GM12892 (cell line): ENCODE measurements at regions not wholly inside any gene's neighbourhood (a gene's known extent, or its start where the extent isn't known, plus 50 kb on each side); places are given as distances from the start of the nearest gene placed in this dataset.

Experiments
- DNase-seq: peaks from one replicate; pipeline ENCODE4 v3.0.0; 2011; ENCODE audit not compliant: insufficient read length
- FAIRE-seq: peaks from 2 replicates; lab custom pipeline; 2011; peaks lifted over from hg19 to GRCh38; lab: Jason Lieb, UNC
- POLR2A ChIP-seq: IDR thresholded peaks from 2 replicates; pipeline ENCODE4 v1.6.1; 2011; ENCODE audit warnings: low read depth, low read length, control low read depth
- POLR2AphosphoS5 ChIP-seq: IDR thresholded peaks from 2 replicates; pipeline ENCODE4 v1.6.1; 2011; ENCODE audit warnings: low read depth, low read length, control low read depth
- TAF1 ChIP-seq: IDR thresholded peaks from 2 replicates; pipeline ENCODE4 v1.6.1; 2011; ENCODE audit warnings: low read depth, mild to moderate bottlenecking, control low read depth, low read length, borderline replicate concordance

DNA sequence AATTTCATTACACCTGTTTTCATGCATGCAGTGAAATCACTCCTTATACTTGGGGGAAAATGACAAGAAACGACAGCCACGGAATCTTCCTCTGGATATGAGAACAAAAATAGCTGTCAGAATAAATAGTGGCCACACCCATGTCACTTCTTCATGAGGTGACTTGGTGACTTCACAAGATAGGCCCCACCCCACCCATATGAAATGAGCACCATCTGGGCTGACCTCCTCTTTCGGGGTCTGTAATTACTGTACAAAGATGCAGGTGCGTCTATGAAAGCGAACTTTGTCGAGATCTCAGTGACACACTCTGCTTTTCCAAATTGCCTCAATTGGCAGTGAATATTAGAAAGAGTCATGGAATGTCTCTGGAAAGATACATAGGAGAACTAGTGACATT, 184.2 kb upstream of the CCN2 start:
- FAIRE-seq, result no peak
- DNase-seq, result no peak
- no peak for TF ChIP-seq TAF1
- TF ChIP-seq POLR2A, result no peak
- TF ChIP-seq POLR2AphosphoS5, result no peak

DNA sequence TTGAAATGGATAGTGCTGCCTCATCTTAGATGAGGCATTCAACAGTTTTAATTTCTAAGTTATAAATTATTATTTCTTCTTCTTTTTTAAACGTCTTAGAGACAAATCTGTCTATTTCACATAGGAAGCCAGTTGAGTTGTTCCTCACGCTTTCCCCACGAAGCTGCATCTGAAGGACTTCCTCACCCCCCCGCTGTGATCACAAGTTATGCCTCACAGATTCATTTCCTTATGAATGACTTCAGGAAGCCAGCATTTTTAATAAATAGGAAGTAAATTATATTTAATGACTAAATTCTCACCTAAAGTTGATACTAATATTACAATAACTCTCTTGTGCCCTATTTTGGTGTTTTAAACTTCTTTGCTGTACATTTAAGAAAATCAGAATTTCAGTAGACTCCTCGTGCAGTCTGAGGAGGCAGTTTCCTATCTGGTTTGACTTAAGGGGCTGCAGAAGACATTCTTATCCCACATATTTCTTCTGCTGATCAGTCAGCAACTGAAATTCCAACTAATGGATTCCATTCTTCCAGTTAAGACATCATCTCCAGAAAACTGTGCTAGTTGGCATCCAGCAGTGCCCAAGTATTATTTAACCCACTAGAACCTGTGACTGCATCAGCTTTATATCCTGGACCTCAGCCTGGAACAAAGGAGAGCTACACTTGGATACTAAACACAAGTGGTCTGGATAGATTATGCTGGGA, 182.7 kb upstream of the CCN2 start:
- TF ChIP-seq POLR2A (no peak), POLR2AphosphoS5 (no peak), TAF1 (no peak)

DNA sequence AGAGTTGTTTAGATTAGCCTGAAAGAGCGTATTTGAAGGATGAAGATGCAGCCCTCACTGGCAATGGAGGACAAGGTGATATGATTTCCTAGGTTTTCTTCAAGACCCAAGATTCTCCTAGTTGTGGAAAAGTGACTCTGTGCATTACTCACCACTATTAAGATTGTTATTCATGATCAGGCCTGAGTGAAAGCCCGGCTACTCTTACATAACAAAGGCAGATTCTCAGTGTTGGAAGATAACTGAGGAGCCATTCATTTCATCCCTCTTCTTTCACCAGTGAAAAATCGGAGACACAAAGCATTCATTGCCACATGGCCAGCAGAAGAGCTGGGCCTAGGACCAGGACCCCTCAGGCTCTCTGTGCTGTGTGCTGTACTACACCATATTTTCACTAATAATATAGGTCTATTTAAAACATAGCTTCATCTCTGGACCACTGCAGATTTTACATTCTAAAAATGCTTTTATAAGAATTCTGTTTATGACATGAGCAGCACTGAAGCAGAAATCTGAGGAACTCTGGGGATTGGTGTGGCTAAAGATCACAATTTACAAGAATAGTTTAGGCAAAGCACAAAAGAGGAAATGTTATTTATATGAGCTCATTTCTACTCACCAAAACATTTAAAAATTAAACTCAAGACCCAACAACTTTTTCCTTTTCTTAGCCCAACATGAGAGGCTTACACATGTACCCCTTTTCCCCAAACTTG, 181.9 kb upstream of the CCN2 start:
- DNase-seq, result no peak
- TF ChIP-seq POLR2A (no peak), TAF1 (no peak), POLR2AphosphoS5 (no peak)
- no peak for FAIRE-seq

More for the DNA sequence above, 182.7 kb upstream of the CCN2 start:
- FAIRE-seq, result no peak
- DNase-seq, result no peak

DNA sequence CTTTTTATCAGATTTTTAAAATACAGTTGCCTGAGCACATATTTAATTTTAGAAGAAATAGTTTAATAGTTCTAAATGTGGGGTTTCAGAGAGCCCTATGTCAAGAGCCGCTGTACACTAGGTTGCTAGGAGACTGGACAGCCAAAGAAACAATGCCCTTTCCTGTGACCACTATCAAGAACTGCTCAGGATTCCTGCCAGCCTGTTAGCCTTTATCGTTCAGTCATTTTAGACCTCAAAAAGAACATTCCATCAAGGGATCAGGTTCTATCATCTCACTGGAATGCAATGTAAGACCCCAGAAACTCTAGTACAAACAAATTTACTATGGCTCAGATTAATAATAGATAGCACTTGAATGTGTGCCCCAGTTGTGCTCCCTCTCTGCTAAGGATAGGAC, 181.2 kb upstream of the CCN2 start:
- DNase-seq (no peak), FAIRE-seq (no peak)
- TF ChIP-seq POLR2A (no peak), TAF1 (no peak), POLR2AphosphoS5 (no peak)

DNA sequence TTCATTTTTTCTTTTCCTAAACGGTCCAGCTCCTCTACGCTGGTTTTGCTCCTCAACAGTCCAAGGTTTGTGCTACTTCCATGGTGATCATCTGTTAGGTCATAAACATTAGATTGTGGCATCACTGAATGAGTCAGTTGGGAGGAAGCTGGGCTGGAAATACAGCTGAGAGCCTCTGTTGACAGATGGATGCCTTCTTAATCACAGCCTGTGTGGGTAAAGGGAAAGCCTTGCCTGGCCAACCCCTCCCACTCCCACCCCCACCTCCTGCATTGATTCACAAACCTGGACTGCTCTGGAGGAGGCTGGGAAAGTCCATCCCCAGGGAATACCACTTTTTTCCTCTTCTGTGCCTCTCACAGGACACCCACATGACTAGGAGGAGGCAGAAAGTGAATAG, 180.6 kb upstream of the CCN2 start:
- FAIRE-seq (no peak), DNase-seq (no peak)
- no peak for TF ChIP-seq TAF1
- no peak for TF ChIP-seq POLR2AphosphoS5
- no peak for TF ChIP-seq POLR2A

DNA sequence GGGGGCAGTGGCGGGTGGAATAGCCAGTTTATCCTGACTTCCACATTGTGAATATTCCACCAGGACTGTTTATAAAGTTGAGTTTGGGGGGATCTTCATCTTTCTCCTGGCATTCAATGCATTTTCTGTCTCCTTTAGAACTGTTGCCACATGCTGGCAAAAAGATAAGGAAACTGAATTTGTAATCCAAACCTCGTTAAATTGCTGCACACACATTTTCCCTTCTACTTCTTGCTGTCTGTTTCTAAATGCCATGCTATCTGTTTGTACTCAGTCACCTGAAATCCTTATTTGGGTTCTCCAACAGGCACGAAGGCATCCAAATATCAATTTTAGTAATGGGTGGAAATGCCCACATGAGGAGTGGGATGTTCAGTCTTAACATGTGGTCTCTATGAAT, 180.2 kb upstream of the CCN2 start:
- FAIRE-seq (no peak), DNase-seq (no peak)
- TF ChIP-seq POLR2A, result no peak
- TF ChIP-seq TAF1, result no peak
- no peak for TF ChIP-seq POLR2AphosphoS5

DNA sequence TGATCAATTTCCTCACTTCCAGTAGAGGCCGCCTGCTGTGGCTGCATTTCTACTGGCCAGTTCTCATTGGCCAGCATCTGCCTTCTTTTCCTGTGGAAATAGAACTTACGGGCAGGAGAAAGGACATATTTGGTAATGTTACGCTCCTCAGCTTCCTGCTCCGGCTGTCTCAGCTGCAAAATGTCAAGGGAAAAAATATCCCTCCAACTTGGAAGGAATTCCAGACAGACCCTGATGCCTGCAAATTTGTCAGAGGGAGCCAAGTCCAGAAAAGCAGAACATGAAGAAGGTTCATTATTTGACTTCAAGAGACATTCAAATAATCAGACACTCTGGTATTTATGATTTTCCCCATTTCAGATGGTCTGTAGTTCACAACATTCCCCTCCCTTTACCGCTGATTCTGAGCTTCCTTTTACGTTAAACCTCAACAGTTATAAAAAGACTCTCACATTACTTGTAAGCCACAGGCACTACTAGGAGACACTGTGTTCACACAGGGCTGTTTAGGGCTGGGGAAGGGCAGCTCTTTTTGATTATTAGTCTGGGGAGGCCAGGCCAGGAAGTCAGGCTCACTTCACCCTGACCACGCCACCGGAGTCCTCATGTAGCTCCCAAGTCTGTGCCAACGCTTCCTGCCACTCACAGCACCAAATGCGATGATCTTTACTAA, 179.6 kb upstream of the CCN2 start:
- DNase-seq, result no peak
- FAIRE-seq, result no peak
- TF ChIP-seq TAF1 (no peak), POLR2AphosphoS5 (no peak), POLR2A (no peak)

DNA sequence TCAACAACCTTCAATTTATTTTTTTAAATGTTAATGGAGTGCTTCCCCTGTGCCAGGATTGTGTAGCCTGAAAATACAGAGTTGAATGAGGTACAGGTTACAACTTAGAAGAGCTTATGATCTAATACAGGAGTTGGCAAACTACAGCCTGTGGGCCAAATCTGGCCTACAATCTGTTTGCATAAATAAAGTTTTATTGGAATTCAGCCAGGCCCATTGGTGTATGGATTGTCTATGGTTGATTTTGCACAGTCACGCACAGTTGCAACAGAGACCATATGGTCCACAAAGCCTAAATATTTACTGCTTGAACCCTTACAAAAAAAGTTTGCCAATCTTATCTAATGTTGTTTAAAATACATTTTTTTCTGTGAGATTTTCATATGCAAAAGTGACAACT, 177.3 kb upstream of the CCN2 start:
- FAIRE-seq (no peak), DNase-seq (no peak)
- TF ChIP-seq TAF1, result no peak
- TF ChIP-seq POLR2AphosphoS5, result no peak
- no peak for TF ChIP-seq POLR2A

DNA sequence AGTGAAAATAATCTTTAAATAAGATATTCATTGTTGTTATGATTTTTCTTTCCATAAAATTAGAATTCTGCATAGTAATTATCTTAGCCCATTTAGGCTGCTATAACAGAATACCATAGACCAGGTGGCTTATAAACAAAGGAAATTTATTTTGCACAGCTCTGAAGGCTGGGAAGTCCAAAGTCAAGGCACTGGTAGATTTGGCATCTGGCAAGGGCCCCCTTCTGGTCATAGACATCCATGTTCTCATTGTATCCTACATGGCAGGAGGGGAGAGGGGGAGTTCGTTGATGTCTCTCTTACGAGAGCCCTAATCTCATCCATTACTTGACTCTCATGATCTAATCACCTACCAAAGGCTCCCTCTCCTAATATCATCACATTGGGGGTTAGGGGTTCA, 175.0 kb upstream of the CCN2 start:
- DNase-seq, result no peak
- no peak for FAIRE-seq
- TF ChIP-seq POLR2AphosphoS5 (no peak), TAF1 (no peak), POLR2A (no peak)

DNA sequence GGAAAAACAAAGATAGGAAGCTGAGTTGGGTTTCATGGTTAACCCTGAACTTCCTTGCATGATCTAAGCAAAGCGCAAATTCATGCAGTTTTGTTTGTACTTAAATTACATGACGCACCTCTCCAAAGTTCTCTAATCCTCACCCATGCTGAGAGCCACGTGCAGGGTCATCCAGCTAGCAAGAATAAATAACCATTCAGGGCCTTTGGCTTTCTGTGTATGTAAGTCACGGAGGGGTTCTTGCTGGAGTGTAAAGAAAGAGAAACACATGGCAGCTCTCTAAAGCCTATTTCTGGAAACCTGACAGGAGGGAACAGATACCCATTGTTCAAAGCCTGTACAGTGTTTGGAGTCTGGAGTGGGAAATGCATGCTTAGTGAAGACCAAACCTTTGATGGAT, 171.7 kb upstream of the CCN2 start:
- no peak for FAIRE-seq
- DNase-seq, result no peak

DNA sequence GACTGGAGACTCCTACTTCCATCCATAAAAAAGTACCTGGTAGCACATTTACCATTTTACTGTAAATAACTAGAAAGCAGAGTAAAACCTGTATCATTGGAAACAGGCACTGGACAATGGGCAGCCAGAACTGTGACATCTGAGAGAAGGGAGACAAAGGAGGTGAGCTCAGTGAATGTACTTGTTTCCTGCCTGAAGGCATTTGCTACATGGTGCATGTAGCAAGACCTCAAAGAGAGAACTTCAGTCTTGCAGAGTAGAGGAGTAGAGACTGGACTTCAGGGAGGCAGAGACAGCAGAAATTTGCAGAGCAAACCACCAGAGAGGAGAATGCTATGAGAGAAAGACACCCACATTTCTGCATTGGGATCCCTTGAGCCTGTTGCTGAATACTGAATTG, 171.0 kb upstream of the CCN2 start:
- TF ChIP-seq TAF1 (no peak), POLR2AphosphoS5 (no peak), POLR2A (no peak)
- FAIRE-seq, result no peak
- no peak for DNase-seq

More for the DNA sequence above, 171.7 kb upstream of the CCN2 start:
- TF ChIP-seq TAF1, result no peak
- TF ChIP-seq POLR2A, result no peak
- TF ChIP-seq POLR2AphosphoS5, result no peak
